NCI-H2196 (cell line): ENCODE measurements at regions not wholly inside any gene's neighbourhood (a gene's known extent, or its start where the extent isn't known, plus 50 kb on each side); places are given as distances from the start of the nearest gene placed in this dataset.
A peak's percentile ranks its signal among the peaks of the same experiment; 100 is the strongest.

Experiments used
- DNase-seq: peaks from one replicate; lab custom pipeline; 2025; ENCODE audit not compliant: unreplicated experiment; lab: John Stamatoyannopoulos, UW

DNA sequence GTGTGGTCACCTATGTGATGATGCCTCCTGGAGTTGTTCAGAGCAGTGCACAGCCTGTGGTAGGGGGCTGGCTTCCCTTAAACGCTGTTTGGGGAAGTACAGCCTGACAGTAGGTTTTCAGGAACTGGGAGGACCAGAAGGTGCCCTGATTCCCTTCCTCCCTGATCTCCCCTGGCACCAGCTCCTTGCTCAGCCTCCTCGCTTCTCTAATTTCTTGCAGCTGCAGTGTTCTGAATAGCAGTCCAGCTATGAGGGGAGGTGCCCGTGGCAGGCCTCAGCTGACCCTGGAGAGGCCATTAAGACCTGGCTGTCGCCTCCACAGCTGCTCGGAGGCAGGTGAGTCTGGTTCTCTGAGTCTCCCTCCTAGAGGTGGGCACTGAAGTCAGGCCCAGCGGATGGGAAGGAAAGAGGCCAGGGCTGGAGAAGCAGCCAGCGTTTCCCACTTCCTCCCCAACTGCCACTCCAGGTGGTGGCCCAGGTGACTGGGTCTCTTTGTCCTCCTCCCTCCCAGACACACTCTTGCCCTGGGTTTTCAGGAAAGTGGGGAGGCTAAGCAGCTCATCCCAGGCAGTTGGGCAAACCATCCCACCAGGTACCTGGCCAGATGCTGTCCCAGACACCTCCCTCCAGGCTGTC is 52.0 kb upstream of the RPL11 start:
- DNase-seq, result peak; percentile 79

DNA sequence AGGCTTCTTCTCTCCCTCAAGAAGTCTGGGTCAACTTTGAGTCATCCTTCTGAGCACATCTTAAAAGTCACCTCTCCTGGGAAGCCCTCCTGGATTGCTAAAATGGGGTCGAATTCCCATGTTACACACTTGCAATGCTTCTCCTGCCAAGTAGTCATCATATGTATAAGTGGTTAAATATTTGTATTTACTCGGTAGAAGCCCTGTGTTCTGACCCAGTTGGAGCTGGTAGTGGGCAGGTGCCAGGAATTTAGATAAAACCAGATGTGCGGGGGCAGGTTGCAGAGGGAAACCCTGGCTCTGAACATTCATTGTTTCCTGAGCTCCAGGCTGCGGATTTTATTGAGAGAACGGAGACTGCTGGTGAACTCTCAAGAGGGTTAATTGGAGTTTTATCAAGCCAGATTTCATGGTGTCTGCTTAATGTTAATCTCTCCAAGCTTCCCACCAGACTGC is 52.8 kb upstream of the RPL11 start:
- peak; percentile 42 for DNase-seq

DNA sequence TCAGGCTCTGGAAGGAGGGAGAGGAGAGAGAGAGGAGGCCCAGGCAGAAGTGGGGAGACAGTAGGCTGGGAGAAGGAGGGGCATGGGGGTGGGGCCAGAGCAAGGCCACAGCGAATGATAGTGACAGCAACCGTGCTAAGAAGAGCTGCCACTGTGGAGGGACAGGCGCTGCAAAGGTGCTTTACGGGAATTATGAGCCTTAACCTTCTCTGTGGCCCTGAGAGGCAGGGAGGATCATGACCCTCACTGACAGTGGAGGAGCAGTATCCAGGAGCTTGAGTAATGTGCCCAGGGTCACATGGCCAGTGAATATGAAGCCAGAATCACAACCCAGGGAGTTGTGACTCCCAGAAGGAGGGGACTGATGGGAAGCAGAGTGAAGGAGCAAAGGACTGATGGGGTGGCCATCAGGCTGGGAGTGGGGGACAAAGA is 53.4 kb upstream of the RPL11 start:
- DNase-seq, result no peak

DNA sequence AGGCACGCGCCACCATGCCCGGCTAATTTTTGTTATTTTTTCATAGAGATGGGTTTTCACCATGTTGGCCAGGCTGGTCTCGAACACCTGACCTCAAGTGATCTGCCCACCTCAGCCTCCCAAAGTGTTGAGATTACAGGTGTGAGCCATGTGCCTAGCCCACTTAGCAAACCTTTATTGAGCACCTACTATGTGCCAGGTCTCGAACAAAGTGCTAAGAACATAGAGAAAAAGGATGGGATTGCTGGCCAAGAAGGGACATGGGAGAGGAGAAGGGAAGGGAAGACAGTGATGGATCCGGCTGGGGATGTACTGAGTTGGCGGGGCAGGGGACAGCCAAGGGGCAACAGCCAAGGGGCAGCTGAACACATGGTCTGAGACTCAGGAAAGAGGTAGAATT is 55.6 kb upstream of the RPL11 start:
- no peak for DNase-seq

DNA sequence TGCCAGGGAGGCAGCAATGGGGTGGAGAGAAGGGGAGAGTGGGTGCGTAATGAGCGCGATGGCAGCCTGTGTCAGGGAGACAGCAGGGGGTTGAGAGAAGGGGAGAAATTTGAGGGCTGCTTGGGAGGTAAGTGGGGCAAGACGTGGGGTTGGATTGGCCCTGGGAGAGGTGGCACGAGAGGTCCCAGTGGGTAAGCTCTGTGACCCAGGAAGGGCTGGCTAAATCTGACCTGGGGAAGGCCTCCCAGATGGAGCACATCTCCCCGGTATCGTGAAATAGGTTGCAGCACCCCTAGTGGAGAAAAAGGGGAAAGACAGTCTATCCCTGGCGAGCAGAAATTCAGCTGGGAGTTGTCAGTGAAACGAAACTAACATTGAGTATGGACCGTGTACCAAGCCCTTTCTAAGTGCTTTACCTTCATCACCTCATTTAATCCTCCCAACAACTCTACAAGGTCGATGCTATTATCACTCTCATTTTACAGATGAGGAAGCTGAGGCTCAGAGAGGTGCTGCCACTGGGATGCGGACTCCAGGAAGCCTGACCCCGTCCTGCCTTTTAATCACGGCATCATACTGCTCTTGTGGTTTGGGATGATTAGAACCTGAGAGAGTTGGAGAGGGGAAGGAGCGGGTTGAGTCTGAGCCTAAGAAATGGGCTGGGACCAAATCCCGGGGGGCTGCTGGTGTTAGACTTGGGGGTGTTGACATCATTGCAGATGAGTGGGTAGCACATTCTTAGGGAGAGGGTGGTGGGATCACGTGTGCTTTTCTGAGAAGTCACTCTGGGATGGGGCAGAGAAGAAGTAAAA is 56.6 kb upstream of the RPL11 start:
- peak; percentile 81 for DNase-seq

DNA sequence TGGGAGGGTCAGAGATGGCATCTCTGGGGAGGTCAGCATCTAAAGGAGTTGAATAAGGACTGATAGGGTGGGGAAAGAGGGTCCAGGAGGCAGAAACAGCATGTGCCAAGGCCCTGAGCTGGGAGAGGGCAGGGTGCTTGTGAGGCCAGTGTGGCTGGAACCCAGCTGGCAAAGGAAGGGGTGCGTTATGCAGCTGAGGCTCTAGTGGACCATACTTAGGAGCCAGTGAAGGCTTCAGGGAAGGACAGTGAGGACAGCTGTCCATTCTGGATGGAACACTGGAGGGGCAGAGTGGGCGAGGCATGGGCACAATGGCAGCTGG is 57.1 kb upstream of the RPL11 start:
- no peak for DNase-seq

DNA sequence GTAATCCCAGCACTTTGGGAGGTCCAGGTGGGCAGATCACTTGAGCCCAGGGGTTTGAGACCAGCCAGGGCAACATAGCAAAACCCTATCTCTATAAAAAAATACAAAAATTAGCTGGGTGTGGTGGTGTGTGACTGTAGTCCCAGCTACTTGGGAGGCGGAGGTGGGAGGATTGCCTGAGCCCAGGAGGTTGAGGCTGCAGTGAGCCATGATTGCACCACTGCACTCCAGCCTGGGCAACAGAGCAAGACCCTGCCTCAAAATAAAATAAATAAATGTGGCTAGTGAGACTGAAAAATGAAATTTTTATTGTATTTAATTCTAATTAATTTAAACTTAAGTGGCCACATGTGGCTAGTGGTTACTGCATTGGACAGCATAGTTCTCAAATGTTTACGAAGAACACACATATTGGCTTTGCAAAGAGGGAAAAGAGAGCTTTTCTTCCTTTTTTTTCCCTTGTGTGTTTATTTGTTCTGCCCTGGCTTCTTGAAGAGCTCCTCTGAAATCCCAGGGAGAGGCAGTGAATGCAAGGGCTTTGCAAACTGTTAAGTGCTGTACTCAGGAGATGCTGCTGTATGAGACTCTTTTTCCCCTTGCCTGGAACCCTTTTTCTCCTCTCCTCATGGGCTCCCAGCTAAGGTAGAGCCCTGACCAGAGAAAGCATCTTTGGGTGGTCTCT is 59.0 kb upstream of the RPL11 start:
- DNase-seq, result no peak

DNA sequence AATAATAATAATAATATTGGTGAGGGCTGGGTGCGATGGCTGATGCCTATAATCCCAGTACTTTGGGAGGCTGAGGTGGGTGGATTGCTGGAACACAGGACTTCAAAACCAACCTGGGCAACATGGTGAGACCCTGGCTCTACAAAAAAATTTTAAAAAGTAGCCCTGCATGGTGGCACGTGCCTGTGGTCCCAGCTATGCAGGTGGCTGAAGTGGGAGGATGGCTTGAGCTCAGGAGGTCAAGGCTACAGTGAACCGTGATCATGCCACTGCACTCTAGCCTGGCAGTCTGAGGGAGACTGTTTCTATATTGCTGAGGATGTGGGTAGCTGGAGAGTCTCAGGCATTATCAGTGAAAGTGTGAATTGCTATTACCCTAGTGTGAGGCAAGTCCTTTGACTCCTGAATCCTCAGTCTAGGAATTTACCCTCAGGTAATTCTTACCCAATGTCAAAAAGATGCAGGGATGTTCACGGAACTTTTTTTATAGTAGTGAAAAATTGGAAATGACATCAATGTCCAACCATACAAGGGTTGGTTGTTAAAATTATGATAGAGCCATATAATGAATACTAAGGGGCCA is 61.8 kb upstream of the RPL11 start:
- no peak for DNase-seq

DNA sequence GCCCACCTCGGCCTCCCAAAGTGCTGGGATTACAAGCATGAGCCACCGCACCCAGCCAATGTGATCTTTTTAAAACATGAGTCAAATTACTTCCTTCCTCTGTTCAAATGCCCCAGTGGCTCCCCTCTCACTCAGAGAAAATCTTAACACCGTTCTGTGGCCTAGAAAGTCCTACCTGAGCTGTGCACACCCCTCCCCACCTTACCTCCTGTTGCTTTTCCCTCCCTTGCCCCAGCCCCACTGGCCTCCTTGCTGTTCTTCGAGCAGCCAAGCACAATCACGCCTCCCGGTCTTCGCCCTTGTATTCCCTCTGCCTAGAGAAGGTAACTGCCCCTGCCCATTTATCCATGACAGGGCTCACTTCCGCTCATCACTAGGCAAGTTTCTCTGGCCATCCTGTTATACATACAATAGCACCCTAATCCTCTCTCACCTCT is 62.6 kb upstream of the RPL11 start:
- no peak for DNase-seq

DNA sequence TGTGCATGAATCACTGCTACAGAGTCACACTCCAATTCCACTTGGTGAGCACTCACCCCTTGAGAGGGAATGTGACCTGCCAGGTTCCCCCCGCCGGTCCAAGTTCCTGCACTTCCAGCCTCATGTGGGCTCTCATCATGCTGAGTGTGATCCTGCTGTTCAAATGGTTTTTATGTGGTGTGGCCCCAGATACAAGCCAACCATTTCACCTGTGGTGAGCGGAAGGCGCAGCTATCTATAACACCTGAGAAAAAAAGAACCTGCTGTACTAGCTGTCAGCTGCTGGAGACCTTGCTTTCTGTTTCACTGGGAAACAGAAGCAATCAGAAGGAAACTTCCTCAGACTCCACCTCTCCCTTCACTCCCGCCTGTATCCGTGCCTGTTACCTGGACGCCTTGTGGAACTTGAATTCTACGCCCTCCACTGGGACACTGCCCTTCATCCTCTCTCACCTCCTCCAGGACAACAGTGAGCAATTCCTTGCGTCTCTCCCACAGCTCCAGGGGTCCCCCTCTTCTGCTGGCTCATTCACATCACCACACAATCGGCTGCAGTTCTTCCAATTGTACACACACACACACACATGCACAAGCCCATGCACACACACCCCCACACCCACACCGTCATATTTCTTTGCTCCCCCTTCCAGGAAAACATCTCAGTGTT is 64.4 kb upstream of the RPL11 start:
- DNase-seq, result no peak

DNA sequence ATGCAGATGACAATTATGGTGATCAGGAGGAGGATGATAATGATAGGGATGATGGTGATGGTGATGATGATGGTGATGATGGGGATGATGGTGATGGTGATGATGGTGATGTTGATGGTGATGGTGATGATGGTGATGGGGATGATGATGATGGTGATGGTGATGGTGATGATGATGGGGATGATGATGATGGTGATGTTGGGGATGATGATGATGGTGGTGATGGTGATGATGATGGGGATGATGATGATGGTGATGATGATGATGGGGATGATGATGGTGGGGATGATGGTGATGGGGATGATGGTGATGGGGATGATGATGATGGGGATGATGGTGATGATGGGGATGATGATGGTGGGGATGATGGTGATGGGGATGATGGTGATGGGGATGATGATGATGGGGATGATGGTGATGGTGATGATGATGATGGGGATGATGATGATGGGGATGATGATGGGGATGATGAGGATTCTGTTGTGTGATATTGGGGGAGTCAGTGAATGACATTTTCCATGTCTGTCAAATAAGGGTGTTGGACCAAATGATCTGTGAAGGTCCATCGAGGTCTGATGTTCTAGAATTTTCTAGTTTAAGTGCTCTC is 65.6 kb upstream of the RPL11 start:
- DNase-seq, result no peak

DNA sequence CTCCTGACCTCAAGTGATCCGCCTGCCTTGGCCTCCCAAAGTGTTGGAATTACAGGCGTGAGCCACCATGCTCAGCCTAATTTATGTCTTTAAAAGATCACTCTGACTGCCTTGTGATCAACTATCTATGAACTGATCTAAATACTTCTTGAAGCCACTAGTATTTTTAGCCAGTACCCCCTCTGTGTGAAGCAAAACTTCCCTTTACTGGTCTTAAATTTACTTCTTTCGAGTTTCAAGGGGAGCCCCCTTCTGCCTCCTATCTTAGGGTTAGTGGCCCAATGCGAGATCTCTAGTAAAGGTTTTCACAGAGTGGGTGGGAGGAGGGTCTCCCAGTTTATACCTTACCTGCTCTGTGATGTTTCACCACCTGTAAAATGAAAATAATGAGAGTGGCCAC is 66.1 kb upstream of the RPL11 start:
- no peak for DNase-seq

DNA sequence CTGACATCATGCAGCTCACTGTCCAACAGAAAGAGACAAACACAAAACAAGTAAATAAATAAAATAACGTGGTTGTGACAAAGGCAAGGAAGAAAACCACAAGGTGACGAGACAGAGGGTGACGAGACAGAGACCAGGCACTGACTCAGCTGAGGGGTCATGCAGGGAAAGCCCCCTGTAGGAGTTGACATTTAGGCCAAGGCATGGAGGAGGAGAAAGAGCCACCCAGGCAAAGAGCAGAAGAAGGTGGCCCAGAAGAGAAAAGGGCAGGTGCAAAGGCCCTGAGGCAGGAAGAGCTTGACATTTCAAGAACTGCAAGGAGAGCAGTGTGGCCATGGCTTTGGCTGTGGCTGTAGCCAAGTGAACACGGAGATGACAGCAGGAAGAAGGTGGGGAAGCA is 65.1 kb upstream of the ID3 start:
- DNase-seq, result no peak

DNA sequence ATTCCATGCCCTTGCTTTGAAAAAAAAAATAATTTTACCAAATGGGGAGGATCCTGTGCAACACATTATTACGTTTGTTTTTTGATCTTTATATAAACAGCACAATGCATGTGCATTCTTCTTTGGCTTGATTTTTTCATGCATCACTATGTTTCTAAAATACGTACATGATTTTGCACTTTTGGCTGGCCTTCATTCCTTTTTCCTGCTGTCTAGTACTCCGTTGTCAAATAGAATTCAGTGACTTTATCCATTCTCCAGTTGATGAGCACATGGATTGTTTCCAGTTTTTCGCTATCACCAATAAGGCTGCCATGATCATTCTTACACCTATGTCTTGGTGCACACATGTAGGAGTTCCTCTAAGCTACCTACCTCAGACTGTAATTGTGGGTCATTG is 63.0 kb upstream of the ID3 start:
- DNase-seq, result no peak

DNA sequence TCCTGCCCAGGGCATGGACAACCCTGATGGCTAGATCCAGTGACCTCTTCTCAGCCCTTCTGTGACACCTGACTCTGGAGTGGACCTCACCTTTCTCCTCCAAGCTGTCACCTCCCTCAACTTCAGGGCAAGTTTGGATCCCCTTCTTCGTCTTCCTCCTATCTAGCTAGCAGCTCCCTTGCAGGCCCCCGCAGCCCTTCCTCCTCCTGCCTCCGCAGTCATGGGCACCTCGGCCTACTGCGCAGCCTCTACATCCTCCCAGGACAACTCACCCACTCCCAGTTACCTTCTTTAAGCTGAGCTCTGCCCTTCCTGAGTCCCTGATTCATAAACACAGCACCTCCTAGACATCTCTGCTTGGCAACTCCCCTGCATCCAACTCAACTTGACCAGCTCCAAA is 61.3 kb upstream of the ID3 start:
- no peak for DNase-seq

DNA sequence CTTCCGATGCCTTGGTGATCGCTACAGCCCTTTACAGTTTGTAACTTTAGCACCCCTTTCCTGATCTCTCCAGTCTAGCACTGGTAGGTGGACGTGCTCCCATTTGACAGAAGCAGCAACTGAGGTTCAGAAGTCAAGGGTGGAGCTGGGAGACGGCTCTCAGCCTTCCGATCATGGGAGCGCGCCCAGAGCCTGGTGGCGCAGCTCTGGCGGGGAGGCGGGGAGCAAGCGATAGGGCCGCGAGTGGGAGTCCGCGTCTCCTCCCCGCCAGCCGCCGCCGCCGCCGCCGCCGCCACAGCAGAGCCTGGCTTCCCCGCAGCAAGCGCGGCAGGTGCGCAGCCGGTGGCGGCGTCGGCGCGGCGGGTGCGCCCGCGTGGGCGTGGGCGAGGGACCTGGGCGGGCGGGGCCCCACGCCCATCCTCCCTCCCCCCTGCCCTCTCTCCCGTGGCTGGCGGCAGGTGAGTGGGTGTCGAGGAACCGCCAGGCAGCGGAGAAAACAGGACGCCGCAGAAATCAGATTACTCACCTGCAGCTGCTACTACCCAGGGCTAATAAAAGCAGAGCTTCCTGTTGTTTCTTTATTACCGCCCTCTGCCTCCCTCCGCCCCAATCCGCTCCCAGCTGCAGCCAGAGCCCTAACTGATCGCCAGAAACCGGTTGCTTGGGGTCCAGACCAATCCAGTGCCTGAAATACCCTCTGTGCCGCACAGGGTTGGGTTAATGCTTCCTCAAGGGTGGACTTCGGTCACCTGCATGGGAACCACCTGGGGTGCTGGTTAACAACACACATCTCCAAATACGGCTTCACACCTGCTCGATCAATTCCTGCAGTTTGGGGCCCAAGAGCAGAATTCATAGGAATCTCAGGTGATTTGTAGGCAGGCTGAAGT is 60.2 kb upstream of the ID3 start:
- DNase-seq, result peak; percentile 58

DNA sequence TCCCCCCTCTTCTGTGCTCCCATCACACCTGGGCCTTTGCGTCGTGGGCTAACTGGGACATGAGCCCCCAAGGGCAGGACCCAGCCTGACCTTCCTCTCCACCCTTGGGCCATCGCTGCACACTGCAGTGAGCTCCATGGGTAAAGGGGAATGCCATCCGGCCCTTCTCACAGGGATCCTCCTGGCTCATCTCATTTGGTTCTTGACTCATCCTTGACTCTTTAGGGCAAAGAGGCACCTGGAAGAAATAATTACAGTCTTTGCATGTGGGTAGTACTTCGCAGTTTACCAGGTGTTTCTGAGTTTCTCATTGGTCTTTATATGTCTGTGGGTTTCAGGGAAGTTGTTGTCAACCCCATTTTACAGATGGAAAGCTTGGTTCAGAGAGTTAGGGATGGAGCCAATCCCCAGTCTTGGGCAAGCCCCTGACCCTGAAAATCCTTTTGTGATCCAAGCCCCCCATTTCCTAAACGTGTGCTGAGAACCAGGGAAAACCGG is 59.3 kb upstream of the ID3 start:
- DNase-seq, result no peak

DNA sequence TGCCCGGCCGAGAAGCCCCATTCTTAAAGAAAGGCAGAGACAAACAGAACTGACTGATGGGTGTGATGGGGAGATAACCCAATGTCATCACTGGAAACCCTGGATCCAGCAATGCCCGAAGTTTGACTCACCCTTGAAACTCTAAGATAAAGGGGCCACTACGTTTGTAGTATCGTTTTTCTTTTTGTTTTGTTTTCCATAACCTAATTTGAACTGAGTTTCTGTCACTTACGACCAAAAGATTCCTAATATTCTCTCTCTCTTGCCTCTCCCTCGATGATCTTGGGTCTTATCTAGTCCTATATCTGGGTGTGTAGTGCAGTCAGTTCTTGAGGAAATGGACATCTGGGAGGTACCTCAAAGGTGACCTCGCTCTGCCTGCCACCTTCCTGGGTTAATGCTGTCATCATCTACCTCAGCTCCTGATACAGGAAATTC is 57.8 kb upstream of the ID3 start:
- DNase-seq, result no peak

DNA sequence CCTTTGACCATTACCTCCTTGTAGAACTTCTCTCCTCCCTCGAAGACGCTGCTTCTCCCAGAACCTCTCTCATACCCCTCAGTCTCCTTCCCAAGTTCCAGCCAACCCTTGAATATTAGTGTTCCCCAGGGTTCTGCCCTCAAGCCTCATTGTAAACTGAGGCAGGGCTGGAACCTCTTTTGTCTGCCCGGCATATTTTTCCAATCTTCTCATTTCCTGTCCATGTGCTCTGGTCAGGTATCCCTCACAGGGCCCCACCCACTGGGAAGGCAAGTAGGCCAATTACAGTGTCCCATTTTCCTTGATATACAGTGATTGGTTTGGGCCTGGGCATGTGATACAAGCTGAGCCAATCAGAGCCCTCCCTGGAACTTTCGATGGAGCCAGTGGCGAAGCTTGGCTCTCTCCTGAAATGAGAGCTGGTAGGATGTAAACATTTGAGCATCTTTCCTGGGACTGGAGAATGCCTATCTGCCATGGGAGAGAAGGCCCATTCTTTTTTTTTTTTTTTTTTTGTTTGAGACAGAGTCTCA is 57.1 kb upstream of the ID3 start:
- DNase-seq, result no peak
